Erythroblast (primary cell): ENCODE measurements at regions not wholly inside any gene's neighbourhood (a gene's known extent, or its start where the extent isn't known, plus 50 kb on each side); places are given as distances from the start of the nearest gene placed in this dataset.

ENCODE experiments used
- GATA1 ChIP-seq: IDR thresholded peaks from 2 replicates; pipeline ENCODE4 v1.6.1; 2011; ENCODE audit warnings: low read depth, mild to moderate bottlenecking, control low read depth, low read length, moderate library complexity
- POLR2A ChIP-seq: IDR thresholded peaks from 2 replicates; pipeline ENCODE4 v1.6.1; 2011; ENCODE audit warnings: mild to moderate bottlenecking, low read length

- no peak for TF ChIP-seq POLR2A
- TF ChIP-seq GATA1 = no peak
Measured at GRCh38 chr1:109827986-109828385, 64.3 kb upstream of the EPS8L3 start.
